ENCODE measurements at regions not wholly inside any gene's neighbourhood (a gene's known extent, or its start where the extent isn't known, plus 50 kb on each side); places are given as distances from the start of the nearest gene placed in this dataset.

DNA sequence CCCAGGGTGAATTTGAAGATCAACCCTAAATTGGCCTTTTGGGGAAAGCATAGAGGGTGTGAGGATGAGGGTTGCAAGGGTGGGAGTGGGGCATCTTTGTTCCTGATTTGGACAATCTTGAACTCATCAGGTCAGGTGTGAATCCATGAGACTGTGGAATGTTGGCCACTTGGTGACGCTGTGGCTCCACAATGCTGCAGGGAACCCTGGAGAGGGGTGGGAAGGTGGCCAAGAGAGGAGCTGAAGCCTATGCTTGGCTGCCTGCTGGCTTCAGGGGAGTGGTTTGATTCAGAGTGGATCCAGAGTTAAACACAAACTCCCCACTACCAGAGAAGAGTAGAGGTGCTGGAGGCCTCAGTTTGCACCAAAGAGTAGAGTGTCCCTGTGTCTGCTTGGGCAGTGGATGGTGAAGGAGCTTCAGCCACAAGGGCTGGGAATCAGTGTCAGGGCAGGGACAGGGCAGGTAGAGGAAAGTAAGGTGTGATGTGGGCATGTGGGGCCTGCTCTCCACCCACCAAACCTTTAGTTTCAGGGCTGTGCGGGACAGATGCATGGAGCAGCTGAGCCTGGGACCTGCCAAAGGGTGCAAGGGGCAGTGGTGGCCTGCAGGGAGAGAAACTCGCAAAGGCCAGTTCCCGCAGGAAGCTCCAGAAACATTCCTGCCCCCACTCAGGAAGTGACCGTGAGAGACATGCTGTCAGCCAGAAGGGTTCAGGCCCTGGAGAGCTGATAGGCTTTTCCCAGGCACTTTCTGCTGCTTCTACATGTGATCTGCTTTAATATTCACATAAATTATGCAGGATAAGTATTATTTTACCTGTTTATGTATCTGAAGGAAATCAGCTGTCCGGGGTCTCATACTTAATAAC is 81.0 kb upstream of the PRSS58 start:
- TF ChIP-seq, protein P1, sequence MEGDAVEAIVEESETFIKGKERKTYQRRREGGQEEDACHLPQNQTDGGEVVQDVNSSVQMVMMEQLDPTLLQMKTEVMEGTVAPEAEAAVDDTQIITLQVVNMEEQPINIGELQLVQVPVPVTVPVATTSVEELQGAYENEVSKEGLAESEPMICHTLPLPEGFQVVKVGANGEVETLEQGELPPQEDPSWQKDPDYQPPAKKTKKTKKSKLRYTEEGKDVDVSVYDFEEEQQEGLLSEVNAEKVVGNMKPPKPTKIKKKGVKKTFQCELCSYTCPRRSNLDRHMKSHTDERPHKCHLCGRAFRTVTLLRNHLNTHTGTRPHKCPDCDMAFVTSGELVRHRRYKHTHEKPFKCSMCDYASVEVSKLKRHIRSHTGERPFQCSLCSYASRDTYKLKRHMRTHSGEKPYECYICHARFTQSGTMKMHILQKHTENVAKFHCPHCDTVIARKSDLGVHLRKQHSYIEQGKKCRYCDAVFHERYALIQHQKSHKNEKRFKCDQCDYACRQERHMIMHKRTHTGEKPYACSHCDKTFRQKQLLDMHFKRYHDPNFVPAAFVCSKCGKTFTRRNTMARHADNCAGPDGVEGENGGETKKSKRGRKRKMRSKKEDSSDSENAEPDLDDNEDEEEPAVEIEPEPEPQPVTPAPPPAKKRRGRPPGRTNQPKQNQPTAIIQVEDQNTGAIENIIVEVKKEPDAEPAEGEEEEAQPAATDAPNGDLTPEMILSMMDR (IDR thresholded peaks at IDR 0.05): peak; percentile 60
- TF ChIP-seq ZFX (IDR thresholded peaks at IDR 0.05; ENCODE audit: borderline replicate concordance): no peak
- H3K27ac ChIP-seq: no peak overlapping the region

DNA sequence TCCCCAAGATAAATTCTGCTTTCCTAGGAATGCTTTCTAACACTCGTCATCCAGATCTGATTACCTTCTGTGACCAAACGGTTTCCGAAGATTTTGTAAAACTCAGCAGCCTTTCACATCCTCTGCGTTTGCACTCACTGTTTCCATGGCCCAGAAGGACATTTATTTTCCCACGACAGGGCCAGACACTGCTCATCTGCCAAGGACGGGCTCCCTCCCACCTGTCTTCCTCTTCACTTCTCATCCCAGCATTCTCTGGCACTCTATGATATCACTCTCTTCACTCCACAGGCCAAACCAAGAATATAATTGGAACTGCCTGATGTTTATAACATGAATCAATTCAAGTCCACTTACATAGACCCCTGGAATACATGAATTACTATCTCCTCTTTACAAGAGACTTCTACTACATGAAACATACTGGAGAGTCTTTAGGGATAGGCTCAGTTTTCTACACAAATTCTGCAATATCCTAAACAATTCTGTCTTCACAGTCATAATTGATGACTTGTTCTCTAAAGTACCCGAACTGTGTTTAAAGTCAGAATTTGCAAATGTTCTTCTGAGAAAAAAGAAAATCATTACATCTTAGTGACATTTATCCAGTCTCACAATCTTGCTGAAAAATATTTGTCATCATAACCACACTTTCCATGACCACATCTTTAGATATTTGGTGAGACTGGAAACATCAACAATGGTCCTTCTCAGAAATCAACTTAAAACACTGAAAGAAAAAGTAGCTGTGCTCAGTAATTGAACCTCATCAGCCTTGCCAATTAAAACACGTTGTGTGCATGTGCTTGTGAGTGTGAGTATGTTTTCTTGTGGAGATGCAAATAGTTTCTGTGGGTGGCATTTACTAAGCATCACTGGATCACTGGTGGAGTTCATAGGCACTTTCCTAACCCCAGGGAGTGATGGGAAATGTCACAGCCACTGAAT is 79.5 kb upstream of the PRSS58 start:
- no peak overlapping the region for H3K27ac ChIP-seq
- TF ChIP-seq, protein P1 (IDR thresholded peaks at IDR 0.05): no peak
- TF ChIP-seq ZFX (IDR thresholded peaks at IDR 0.05; ENCODE audit: borderline replicate concordance): no peak

- no peak overlapping the region for H3K27ac ChIP-seq
- TF ChIP-seq, protein P1 (IDR thresholded peaks at IDR 0.05): no peak
- no peak for TF ChIP-seq ZFX (IDR thresholded peaks at IDR 0.05; ENCODE audit: borderline replicate concordance)
Observed at GRCh38 chr7:142334806-142335205, 76.9 kb upstream of the PRSS58 start.

DNA sequence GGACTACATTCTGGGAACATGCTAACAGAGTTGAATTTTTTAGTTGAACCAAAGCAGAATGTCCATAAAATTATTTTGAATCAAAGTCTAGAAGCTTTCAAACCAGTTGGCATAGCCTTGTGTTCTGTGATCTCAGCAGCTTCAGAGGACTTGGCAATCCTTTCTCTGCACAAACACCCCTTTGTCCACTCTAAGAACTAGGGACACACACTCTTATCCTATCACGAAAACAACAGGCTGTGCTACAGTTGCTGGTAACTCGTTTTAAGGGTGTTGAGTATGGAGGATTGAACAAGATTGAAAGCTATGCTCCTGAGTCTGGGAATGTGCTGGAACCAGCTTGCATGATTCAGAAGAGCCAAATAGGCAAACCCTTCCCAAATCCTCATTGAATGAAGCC is 76.4 kb upstream of the PRSS58 start:
- TF ChIP-seq, protein P1 (IDR thresholded peaks at IDR 0.05): no peak
- no peak for TF ChIP-seq ZFX (IDR thresholded peaks at IDR 0.05; ENCODE audit: borderline replicate concordance)
- no peak overlapping the region for H3K27ac ChIP-seq

- H3K27ac ChIP-seq: no peak overlapping the region
- TF ChIP-seq ZFX (IDR thresholded peaks at IDR 0.05; ENCODE audit: borderline replicate concordance): no peak
- TF ChIP-seq, protein P1 (IDR thresholded peaks at IDR 0.05): no peak
Observed at GRCh38 chr7:142332421-142332820, 74.6 kb upstream of the PRSS58 start.

DNA sequence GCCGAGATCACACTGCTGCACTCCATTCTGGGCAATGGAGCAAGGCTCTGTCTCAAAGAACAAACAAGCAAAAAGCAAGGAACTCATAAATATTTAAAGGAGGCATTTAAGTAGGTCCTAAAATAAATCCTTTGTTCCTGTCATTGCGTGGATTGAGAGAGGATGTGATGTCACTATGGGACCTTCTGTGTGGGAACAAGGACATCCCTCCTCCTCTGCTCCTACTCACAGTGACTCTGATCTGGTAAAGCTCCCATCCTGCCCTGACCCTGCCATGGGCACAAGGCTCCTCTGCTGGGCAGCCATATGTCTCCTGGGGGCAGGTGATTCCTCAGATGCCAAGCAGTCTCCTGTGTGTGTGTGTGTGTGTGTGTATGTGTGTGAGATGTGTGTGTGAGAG is 74.1 kb upstream of the PRSS58 start:
- TF ChIP-seq, protein P1 (IDR thresholded peaks at IDR 0.05): no peak
- no peak for TF ChIP-seq ZFX (IDR thresholded peaks at IDR 0.05; ENCODE audit: borderline replicate concordance)

More for the DNA sequence above, 74.1 kb upstream of the PRSS58 start:
- no peak overlapping the region for H3K27ac ChIP-seq

Measured in 22Rv1 (cell line).